ENCODE measurements at regions not wholly inside any gene's neighbourhood (a gene's known extent, or its start where the extent isn't known, plus 50 kb on each side); places are given as distances from the start of the nearest gene placed in this dataset.

DNA sequence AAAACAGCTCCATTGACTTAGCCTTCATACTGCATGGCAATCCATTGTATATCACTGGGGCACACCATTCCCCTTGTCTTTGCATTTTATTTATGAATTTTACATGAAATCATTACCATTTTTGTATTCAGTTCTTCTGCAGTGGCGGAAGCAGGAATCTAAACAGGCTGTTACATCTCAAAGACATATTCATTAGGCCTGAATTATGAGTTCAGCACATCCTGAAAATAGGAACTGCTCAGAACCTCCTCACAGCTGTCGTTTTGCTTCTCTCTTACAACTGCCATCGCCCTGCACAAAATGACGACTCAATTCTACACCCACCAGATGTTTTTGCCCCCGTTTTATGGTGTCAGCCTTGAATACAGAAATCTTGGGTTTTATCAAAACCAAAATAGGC, 474.4 kb upstream of the MAGEB18 start:
- no peaks in the 10 kb centered on the region for H3K4me1 ChIP-seq (ENCODE audit: control insufficient read depth in 2 of 2, insufficient read depth in 2 of 2, low read length in 2 of 2)
- no peaks in the 10 kb centered on the region for H3K9me3 ChIP-seq (ENCODE audit: control insufficient read depth in 2 of 2, insufficient read depth in 1 of 2, low read length in 1 of 2)
- no peak overlapping the region for H3K4me3 ChIP-seq (ENCODE audit: low read length in 2 of 2)
- WGBS, result 83% methylated on average over 5 of the region's 5 CpGs
- no peak for DNase-seq (ENCODE audit: low read depth in 6 of 9, low spot score in 9 of 9)
- H3K27me3 ChIP-seq (ENCODE audit: control insufficient read depth in 2 of 2, insufficient read depth in 1 of 2, low read length in 1 of 2), result no peaks in the 10 kb centered on the region
- H3K27ac ChIP-seq (ENCODE audit: low read depth in 1 of 2, low read length in 1 of 2), result no peak overlapping the region
- H3K36me3 ChIP-seq (ENCODE audit: control insufficient read depth in 2 of 2, insufficient read depth in 2 of 2, low read length in 1 of 2), result no peaks in the 10 kb centered on the region

- Histone ChIP-seq H3K27me3 (ENCODE audit: control insufficient read depth in 2 of 2, insufficient read depth in 1 of 2, low read length in 1 of 2) (no peaks in the 10 kb centered on the region), H3K27ac (ENCODE audit: low read depth in 1 of 2, low read length in 1 of 2) (no peak overlapping the region), H3K36me3 (ENCODE audit: control insufficient read depth in 2 of 2, insufficient read depth in 2 of 2, low read length in 1 of 2) (no peaks in the 10 kb centered on the region), H3K4me1 (ENCODE audit: control insufficient read depth in 2 of 2, insufficient read depth in 2 of 2, low read length in 2 of 2) (no peaks in the 10 kb centered on the region), H3K9me3 (ENCODE audit: control insufficient read depth in 2 of 2, insufficient read depth in 1 of 2, low read length in 1 of 2) (no peaks in the 10 kb centered on the region), H3K4me3 (ENCODE audit: low read length in 2 of 2) (no peak overlapping the region)
- 86% methylated on average over 4 of the region's 4 CpGs for WGBS
- no peak for DNase-seq (ENCODE audit: low read depth in 6 of 9, low spot score in 9 of 9)
These were observed 472.7 kb upstream of the MAGEB18 start for GRCh38 chrX:25665431-25665830.

DNA sequence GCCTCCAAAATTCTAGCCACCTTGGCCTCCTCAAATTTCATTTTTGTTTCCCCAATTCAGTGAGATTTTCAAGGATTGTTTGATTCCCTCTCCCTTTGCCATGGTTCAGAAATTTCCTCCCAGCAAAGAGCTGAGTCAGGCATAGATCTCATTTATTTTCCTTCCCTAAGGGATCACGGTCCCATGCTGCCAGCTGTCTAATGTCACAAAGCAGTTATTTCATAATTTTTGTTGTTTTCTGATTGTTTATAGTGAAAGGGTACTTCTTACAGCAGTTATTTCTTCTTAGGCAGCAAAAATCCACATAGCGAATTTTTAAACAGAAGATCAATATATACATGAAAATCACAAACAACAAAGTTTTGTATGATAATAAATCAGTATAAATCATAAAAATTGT, 470.5 kb upstream of the MAGEB18 start:
- H3K27me3 ChIP-seq (ENCODE audit: control insufficient read depth in 2 of 2, insufficient read depth in 1 of 2, low read length in 1 of 2), result no peaks in the 10 kb centered on the region
- no peaks in the 10 kb centered on the region for H3K36me3 ChIP-seq (ENCODE audit: control insufficient read depth in 2 of 2, insufficient read depth in 2 of 2, low read length in 1 of 2)
- no peak for DNase-seq (ENCODE audit: low read depth in 6 of 9, low spot score in 9 of 9)
- H3K4me3 ChIP-seq (ENCODE audit: low read length in 2 of 2), result no peak overlapping the region
- 80% methylated on average over 2 of the region's 2 CpGs for WGBS
- no peaks in the 10 kb centered on the region for H3K9me3 ChIP-seq (ENCODE audit: control insufficient read depth in 2 of 2, insufficient read depth in 1 of 2, low read length in 1 of 2)
- no peak overlapping the region for H3K27ac ChIP-seq (ENCODE audit: low read depth in 1 of 2, low read length in 1 of 2)
- H3K4me1 ChIP-seq (ENCODE audit: control insufficient read depth in 2 of 2, insufficient read depth in 2 of 2, low read length in 2 of 2), result no peaks in the 10 kb centered on the region

- no peaks in the 10 kb centered on the region for H3K27me3 ChIP-seq (ENCODE audit: control insufficient read depth in 2 of 2, insufficient read depth in 1 of 2, low read length in 1 of 2)
- no peak overlapping the region for H3K4me3 ChIP-seq (ENCODE audit: low read length in 2 of 2)
- H3K36me3 ChIP-seq (ENCODE audit: control insufficient read depth in 2 of 2, insufficient read depth in 2 of 2, low read length in 1 of 2), result no peaks in the 10 kb centered on the region
- no peaks in the 10 kb centered on the region for H3K9me3 ChIP-seq (ENCODE audit: control insufficient read depth in 2 of 2, insufficient read depth in 1 of 2, low read length in 1 of 2)
- no peak for DNase-seq (ENCODE audit: low read depth in 6 of 9, low spot score in 9 of 9)
- 91% methylated on average over 3 of the region's 3 CpGs for WGBS
- no peak overlapping the region for H3K27ac ChIP-seq (ENCODE audit: low read depth in 1 of 2, low read length in 1 of 2)
- H3K4me1 ChIP-seq (ENCODE audit: control insufficient read depth in 2 of 2, insufficient read depth in 2 of 2, low read length in 2 of 2), result no peaks in the 10 kb centered on the region
These were observed 463.4 kb upstream of the MAGEB18 start for GRCh38 chrX:25674776-25675175.

DNA sequence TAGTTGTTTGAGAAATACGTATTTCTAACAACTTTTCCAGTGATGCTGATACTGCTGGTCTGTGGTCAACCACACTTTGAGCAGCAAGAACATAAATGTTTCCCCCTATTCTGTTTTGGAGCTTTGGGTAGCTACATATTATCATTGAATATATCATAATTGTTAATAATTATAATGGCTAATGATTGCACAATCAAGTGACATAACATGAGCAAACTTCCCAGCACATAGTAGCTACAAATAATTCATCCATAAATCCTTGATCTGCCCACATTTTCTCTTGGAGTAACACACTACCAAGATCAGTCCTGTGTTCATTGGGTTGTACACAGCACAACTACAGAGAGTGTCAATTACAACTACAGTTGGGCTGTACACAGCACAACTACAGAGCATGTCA, 436.3 kb upstream of the MAGEB18 start:
- no peak overlapping the region for H3K4me3 ChIP-seq (ENCODE audit: low read length in 2 of 2)
- no peaks in the 10 kb centered on the region for H3K27me3 ChIP-seq (ENCODE audit: control insufficient read depth in 2 of 2, insufficient read depth in 1 of 2, low read length in 1 of 2)
- no peak for DNase-seq (ENCODE audit: low read depth in 6 of 9, low spot score in 9 of 9)
- no peaks in the 10 kb centered on the region for H3K4me1 ChIP-seq (ENCODE audit: control insufficient read depth in 2 of 2, insufficient read depth in 2 of 2, low read length in 2 of 2)
- H3K27ac ChIP-seq (ENCODE audit: low read depth in 1 of 2, low read length in 1 of 2), result no peak overlapping the region
- peaks cover 0 to 4% of the 10 kb centered on the region in 2 donors for H3K9me3 ChIP-seq (ENCODE audit: control insufficient read depth in 2 of 2, insufficient read depth in 1 of 2, low read length in 1 of 2)
- no peaks in the 10 kb centered on the region for H3K36me3 ChIP-seq (ENCODE audit: control insufficient read depth in 2 of 2, insufficient read depth in 2 of 2, low read length in 1 of 2)
- whole genome bisulfite sequencing, result 94% methylated on average over 1 of the region's 1 CpG

DNA sequence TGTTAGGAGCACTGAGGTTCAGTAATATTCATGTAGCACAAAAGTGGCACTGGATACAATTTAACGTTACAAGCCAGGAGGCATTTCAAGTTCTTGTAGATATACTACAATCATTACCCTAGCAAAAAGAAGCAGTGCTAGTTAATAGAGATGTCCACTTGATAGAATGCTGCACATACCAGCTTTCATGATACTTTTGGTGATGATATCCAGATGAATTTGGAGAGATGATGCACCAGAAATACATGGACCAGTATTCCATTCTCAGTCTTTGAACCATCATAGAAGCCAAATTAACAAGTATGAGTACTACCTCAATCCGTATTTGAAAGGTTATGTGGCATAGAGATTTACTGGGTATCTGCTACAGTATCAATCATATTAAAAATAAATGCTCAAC, 421.0 kb upstream of the MAGEB18 start:
- no peaks in the 10 kb centered on the region for H3K4me1 ChIP-seq (ENCODE audit: control insufficient read depth in 2 of 2, insufficient read depth in 2 of 2, low read length in 2 of 2)
- no peak overlapping the region for H3K27ac ChIP-seq (ENCODE audit: low read depth in 1 of 2, low read length in 1 of 2)
- no peaks in the 10 kb centered on the region for H3K36me3 ChIP-seq (ENCODE audit: control insufficient read depth in 2 of 2, insufficient read depth in 2 of 2, low read length in 1 of 2)
- H3K9me3 ChIP-seq (ENCODE audit: control insufficient read depth in 2 of 2, insufficient read depth in 1 of 2, low read length in 1 of 2), result no peaks in the 10 kb centered on the region
- no peaks in the 10 kb centered on the region for H3K27me3 ChIP-seq (ENCODE audit: control insufficient read depth in 2 of 2, insufficient read depth in 1 of 2, low read length in 1 of 2)
- no peak for DNase-seq (ENCODE audit: low read depth in 6 of 9, low spot score in 9 of 9)
- no peak overlapping the region for H3K4me3 ChIP-seq (ENCODE audit: low read length in 2 of 2)
- 96% methylated on average over 2 of the region's 2 CpGs for WGBS

DNA sequence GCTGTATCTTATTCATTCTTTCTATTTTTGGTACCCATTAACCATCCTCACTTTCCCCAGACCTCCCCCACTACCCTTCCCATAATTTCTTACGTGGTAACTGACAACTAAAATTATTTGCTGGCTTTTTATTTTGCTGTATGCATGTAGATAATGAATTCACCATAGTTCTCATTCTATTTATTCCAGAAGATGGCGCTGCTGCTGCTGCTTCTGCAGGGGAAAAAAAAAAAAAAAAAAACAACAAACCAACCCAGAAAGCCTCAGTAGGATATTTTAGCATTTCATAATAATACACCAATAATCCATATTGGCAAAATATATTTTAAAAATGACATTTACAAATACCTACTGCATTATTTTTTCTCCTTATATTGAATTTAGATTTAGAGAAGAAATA, 416.6 kb upstream of the MAGEB18 start:
- no peak for DNase-seq (ENCODE audit: low read depth in 6 of 9, low spot score in 9 of 9)
- Histone ChIP-seq H3K4me3 (ENCODE audit: low read length in 2 of 2) (no peak overlapping the region), H3K27ac (ENCODE audit: low read depth in 1 of 2, low read length in 1 of 2) (no peak overlapping the region), H3K27me3 (ENCODE audit: control insufficient read depth in 2 of 2, insufficient read depth in 1 of 2, low read length in 1 of 2) (no peaks in the 10 kb centered on the region), H3K9me3 (ENCODE audit: control insufficient read depth in 2 of 2, insufficient read depth in 1 of 2, low read length in 1 of 2) (no peaks in the 10 kb centered on the region), H3K4me1 (ENCODE audit: control insufficient read depth in 2 of 2, insufficient read depth in 2 of 2, low read length in 2 of 2) (no peaks in the 10 kb centered on the region), H3K36me3 (ENCODE audit: control insufficient read depth in 2 of 2, insufficient read depth in 2 of 2, low read length in 1 of 2) (no peaks in the 10 kb centered on the region)
- WGBS, result 7% methylated on average over 2 of the region's 2 CpGs

DNA sequence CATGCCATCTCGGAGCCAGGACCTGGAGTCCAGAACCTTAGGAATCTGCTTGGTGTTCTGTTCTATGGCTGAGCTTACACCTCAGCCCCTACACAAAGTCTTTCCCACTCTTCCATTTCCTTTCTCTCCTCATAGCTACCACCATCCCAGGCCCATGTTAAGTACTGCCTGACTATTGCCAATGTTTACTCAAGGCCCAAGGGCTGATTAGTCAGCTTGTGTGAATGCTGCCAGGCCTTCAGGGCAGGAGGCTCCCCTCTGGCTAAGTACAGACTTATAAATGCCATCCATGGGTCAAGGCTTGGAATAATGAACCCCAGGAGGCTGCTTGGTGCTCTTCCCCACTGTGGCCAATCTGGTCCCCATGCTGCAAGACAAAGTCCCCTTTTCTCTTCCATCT, 411.6 kb upstream of the MAGEB18 start:
- 95% methylated on average over 1 of the region's 1 CpG for WGBS
- Histone ChIP-seq H3K9me3 (ENCODE audit: control insufficient read depth in 2 of 2, insufficient read depth in 1 of 2, low read length in 1 of 2) (no peaks in the 10 kb centered on the region), H3K4me3 (ENCODE audit: low read length in 2 of 2) (no peak overlapping the region), H3K27me3 (ENCODE audit: control insufficient read depth in 2 of 2, insufficient read depth in 1 of 2, low read length in 1 of 2) (no peaks in the 10 kb centered on the region), H3K4me1 (ENCODE audit: control insufficient read depth in 2 of 2, insufficient read depth in 2 of 2, low read length in 2 of 2) (no peaks in the 10 kb centered on the region), H3K27ac (ENCODE audit: low read depth in 1 of 2, low read length in 1 of 2) (no peak overlapping the region), H3K36me3 (ENCODE audit: control insufficient read depth in 2 of 2, insufficient read depth in 2 of 2, low read length in 1 of 2) (no peaks in the 10 kb centered on the region)
- no peak for DNase-seq (ENCODE audit: low read depth in 6 of 9, low spot score in 9 of 9)

GRCh38 chrX:25733148-25733547, 405.0 kb upstream of the MAGEB18 start:
- no peak for DNase-seq (ENCODE audit: low read depth in 6 of 9, low spot score in 9 of 9)
- Histone ChIP-seq H3K27me3 (ENCODE audit: control insufficient read depth in 2 of 2, insufficient read depth in 1 of 2, low read length in 1 of 2) (no peaks in the 10 kb centered on the region), H3K4me3 (ENCODE audit: low read length in 2 of 2) (no peak overlapping the region), H3K4me1 (ENCODE audit: control insufficient read depth in 2 of 2, insufficient read depth in 2 of 2, low read length in 2 of 2) (no peaks in the 10 kb centered on the region), H3K27ac (ENCODE audit: low read depth in 1 of 2, low read length in 1 of 2) (no peak overlapping the region), H3K9me3 (ENCODE audit: control insufficient read depth in 2 of 2, insufficient read depth in 1 of 2, low read length in 1 of 2) (no peaks in the 10 kb centered on the region), H3K36me3 (ENCODE audit: control insufficient read depth in 2 of 2, insufficient read depth in 2 of 2, low read length in 1 of 2) (no peaks in the 10 kb centered on the region)
- 79% methylated on average over 3 of the region's 3 CpGs for WGBS

DNA sequence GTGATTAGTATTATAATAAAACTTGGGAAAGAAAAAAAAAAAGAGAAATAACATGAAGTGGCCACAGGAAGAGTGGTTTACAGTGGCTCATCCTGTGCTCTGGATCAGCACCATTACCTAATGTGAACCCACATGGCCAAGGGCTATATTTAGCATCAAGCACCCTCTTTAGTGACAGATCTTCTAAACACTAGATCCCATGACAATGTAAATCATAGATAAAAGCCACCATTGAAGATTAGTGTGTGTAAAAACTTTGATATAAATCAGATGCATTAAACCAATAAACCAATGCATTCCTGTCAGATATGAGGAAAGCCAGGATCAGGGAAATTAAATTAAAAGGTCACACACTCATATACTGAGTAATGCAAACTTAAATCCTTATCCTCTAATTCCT, 400.6 kb upstream of the MAGEB18 start:
- H3K9me3 ChIP-seq (ENCODE audit: control insufficient read depth in 2 of 2, insufficient read depth in 1 of 2, low read length in 1 of 2), result no peaks in the 10 kb centered on the region
- no peaks in the 10 kb centered on the region for H3K36me3 ChIP-seq (ENCODE audit: control insufficient read depth in 2 of 2, insufficient read depth in 2 of 2, low read length in 1 of 2)
- DNase-seq (ENCODE audit: low read depth in 6 of 9, low spot score in 9 of 9), result no peak
- H3K4me1 ChIP-seq (ENCODE audit: control insufficient read depth in 2 of 2, insufficient read depth in 2 of 2, low read length in 2 of 2), result no peaks in the 10 kb centered on the region
- H3K27me3 ChIP-seq (ENCODE audit: control insufficient read depth in 2 of 2, insufficient read depth in 1 of 2, low read length in 1 of 2), result no peaks in the 10 kb centered on the region
- no peak overlapping the region for H3K4me3 ChIP-seq (ENCODE audit: low read length in 2 of 2)
- no peak overlapping the region for H3K27ac ChIP-seq (ENCODE audit: low read depth in 1 of 2, low read length in 1 of 2)
